ENCODE measurements at regions not wholly inside any gene's neighbourhood (a gene's known extent, or its start where the extent isn't known, plus 50 kb on each side); places are given as distances from the start of the nearest gene placed in this dataset.
"Not testable (repeated sequence)": the region's sequence is repeated elsewhere in the genome, so short reads cannot be mapped to it uniquely, and the experiment has no call there.

DNA sequence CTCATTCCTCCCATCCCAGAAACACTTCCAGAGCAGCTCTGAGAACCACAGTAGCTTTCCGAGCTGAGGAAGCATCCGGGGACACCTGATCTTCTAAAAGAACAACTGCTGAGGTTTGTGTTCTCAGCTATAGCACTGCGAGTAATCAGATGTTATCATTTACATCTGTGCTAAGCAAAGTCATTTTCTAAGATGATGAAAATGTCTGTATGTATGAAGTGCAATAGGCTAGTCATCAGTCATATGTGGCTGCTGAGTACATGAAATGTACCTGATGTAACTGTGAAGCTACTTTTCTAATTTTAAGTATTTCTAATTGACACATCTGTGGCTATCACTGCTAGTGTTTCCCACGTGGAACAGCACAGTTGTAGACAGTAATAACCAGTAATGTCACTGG lies 582.0 kb downstream of the RPIA start:
- TF ChIP-seq REST (IDR thresholded peaks at IDR 0.05; ENCODE audit: insufficient replicate concordance, low read depth); CTCF (IDR thresholded peaks at IDR 0.05; ENCODE audit: insufficient read depth, low read length): not testable (repeated sequence)

All from HL-60 (cell line).